HCT116 (cell line): ENCODE measurements at regions not wholly inside any gene's neighbourhood (a gene's known extent, or its start where the extent isn't known, plus 50 kb on each side); places are given as distances from the start of the nearest gene placed in this dataset.
A peak's percentile ranks its signal among the peaks of the same experiment; 100 is the strongest.

Experiments
- ATAC-seq: fragments of 200-7000 bp; cut with Tn5 transposase; 2 replicates; pipeline ENCODE4 v1.9.1; 2020; ENCODE audit warnings: mild to moderate bottlenecking, moderate library complexity
- BruUV-seq: library from RNA; stranded (reverse); fragments of 400-500 nt; replicated peaks from 2 replicates; lab custom pipeline; 2021; lab: Mats Ljungman, UMichigan
- CTCF ChIA-PET: fragments of 300-600 bp; sonication (Branson Sonifier 250); formaldehyde crosslinking; loops from one replicate; lab custom pipeline; 2021; ENCODE audit warnings: antibody characterized with exemption; lab: Charles Lee
- POLR2A ChIA-PET: fragments of 300-600, 350-600 bp; sonication (Branson Sonifier 250); formaldehyde crosslinking; loops from one replicate; lab custom pipeline; 2021; ENCODE audit warnings: antibody characterized with exemption; lab: Charles Lee
- RAD21 ChIA-PET, 2 experiments: fragments of 300-600 bp; sonication (Branson Sonifier 250); formaldehyde crosslinking; loops; one replicate each; lab custom pipeline; 2023; ENCODE audit warnings: low total read pairs in 2 of 2; ENCODE audit not compliant: uncharacterized antibody in 2 of 2, unreplicated experiment in 2 of 2, low non-redundant PET in 1 of 2; lab: Charles Lee
- DNase-seq: peaks from one replicate; pipeline ENCODE4 v3.0.0-alpha.2; 2010; ENCODE audit warnings: low read depth, low spot score
- H2AFZ ChIP-seq: fragments of 200-600 bp; shearing (Covaris generic), sonication (generic); 2 replicates; pipeline ENCODE4 v1.6.1; 2017; ENCODE audit warnings: low read depth, mixed run types, mixed read lengths, antibody characterized with exemption, low read length; ENCODE audit not compliant: poor library complexity, severe bottlenecking
- H3K27ac ChIP-seq: 2 replicates; pipeline ENCODE4 v1.5.1; 2012; ENCODE audit warnings: low read depth, low read length
- H3K27me3 ChIP-seq: fragments of 200-600 bp; sonication (generic); 2 replicates; pipeline ENCODE4 v1.6.1; 2016; ENCODE audit warnings: mixed run types, low read length, mixed read lengths; ENCODE audit not compliant: insufficient read depth
- H3K36me3 ChIP-seq, 2 experiments: fragments of 200-500 bp in 1 of 2; fragments of 200-600 bp in 1 of 2; sonication (Bioruptor generic) in 1 of 2; sonication (generic) in 1 of 2; 2 replicates each; pipeline versions ENCODE4 v1.5.1 to v1.6.1; 2014 to 2016; ENCODE audit warnings: low read length in 2 of 2, inconsistent platforms in 1 of 2, mixed read lengths in 1 of 2, mixed run types in 1 of 2; ENCODE audit not compliant: insufficient read depth in 2 of 2, control insufficient read depth in 1 of 2
- H3K4me1 ChIP-seq, 2 experiments: fragments of 200-600 bp in 1 of 2; sonication (generic) in 1 of 2; 2 replicates each; pipeline versions ENCODE4 v1.5.1 to v1.6.1; 2012 to 2017; ENCODE audit warnings: low read length in 2 of 2, inconsistent platforms in 1 of 2, mild to moderate bottlenecking in 1 of 2, mixed read lengths in 1 of 2, mixed run types in 1 of 2, moderate library complexity in 1 of 2; ENCODE audit not compliant: insufficient read depth in 2 of 2, control insufficient read depth in 1 of 2
- H3K4me2 ChIP-seq: fragments of 200-600 bp; sonication (generic); 2 replicates; pipeline ENCODE4 v1.6.1; 2017; ENCODE audit warnings: mixed run types, low read length, mixed read lengths
- H3K4me3 ChIP-seq, 2 experiments: fragments of 200-600 bp in 1 of 2; sonication (generic) in 1 of 2; replicated peaks in 1 of 2; 2 replicates each; pipeline ENCODE4 v1.5.1; 2011 to 2016; ENCODE audit warnings: low read length in 2 of 2, control low read depth in 1 of 2, low read depth in 1 of 2, mild to moderate bottlenecking in 1 of 2, mixed read lengths in 1 of 2, mixed run types in 1 of 2
- H3K79me2 ChIP-seq: fragments of 200-600 bp; sonication (generic); 2 replicates; pipeline ENCODE4 v1.6.1; 2017; ENCODE audit warnings: mild to moderate bottlenecking, mixed run types, low read length, moderate library complexity, mixed read lengths; ENCODE audit not compliant: insufficient read depth
- H3K9ac ChIP-seq: fragments of 200-600 bp; sonication (generic); 2 replicates; pipeline ENCODE4 v1.6.1; 2016; ENCODE audit warnings: low read length, mixed read lengths
- H3K9me2 ChIP-seq: fragments of 200-600 bp; sonication (generic), shearing (Covaris generic); 2 replicates; pipeline ENCODE4 v1.6.1; 2017; ENCODE audit warnings: mixed run types, mild to moderate bottlenecking, moderate library complexity; ENCODE audit not compliant: insufficient read depth
- H3K9me3 ChIP-seq, 2 experiments: fragments of 200-500 bp in 1 of 2; fragments of 200-600 bp in 1 of 2; sonication (Bioruptor generic) in 1 of 2; sonication (generic) in 1 of 2; 2 replicates each; pipeline ENCODE4 v1.6.1; 2014 to 2017; ENCODE audit warnings: low read length in 2 of 2, mixed read lengths in 2 of 2, inconsistent platforms in 1 of 2, low read depth in 1 of 2, mild to moderate bottlenecking in 1 of 2, mixed run types in 1 of 2, moderate library complexity in 1 of 2; ENCODE audit not compliant: control insufficient read depth in 1 of 2, insufficient read depth in 1 of 2
- H4K20me1 ChIP-seq: fragments of 200-600 bp; sonication (generic), shearing (Covaris generic); 2 replicates; pipeline ENCODE4 v1.6.1; 2017; ENCODE audit warnings: mixed run types, mild to moderate bottlenecking, moderate library complexity; ENCODE audit not compliant: insufficient read depth
- CBX3 ChIP-seq: IDR thresholded peaks from 2 replicates; pipeline ENCODE4 v1.6.1; 2012; ENCODE audit warnings: low read depth
- CTCF ChIP-seq, 3 experiments: fragments of 200-600 bp in 1 of 3; sonication (generic) in 1 of 3; IDR thresholded peaks in 2 of 3; conservative IDR thresholded peaks in 1 of 3; 2 replicates each; pipeline ENCODE4 v1.5.1; 2012 to 2017; ENCODE audit warnings: low read depth in 2 of 3, low read length in 2 of 3, antibody characterized with exemption in 1 of 3, borderline replicate concordance in 1 of 3, control low read depth in 1 of 3, mild to moderate bottlenecking in 1 of 3, mixed read lengths in 1 of 3, mixed run types in 1 of 3, moderate library complexity in 1 of 3; ENCODE audit not compliant: insufficient read depth in 1 of 3
- POLR2A ChIP-seq: IDR thresholded peaks from 2 replicates; pipeline ENCODE4 v1.7.0; 2011; ENCODE audit warnings: borderline replicate concordance; ENCODE audit not compliant: insufficient read depth, insufficient read length; ENCODE audit errors: extremely low read depth
- ZFX ChIP-seq: fragments of 450-650 bp; IDR thresholded peaks from 2 replicates; pipeline ENCODE4 v1.6.1; 2017
- ZNF274 ChIP-seq: fragments of 200-500 bp; sonication (Bioruptor generic); IDR thresholded peaks from 2 replicates; pipeline ENCODE4 v1.6.1; 2014; ENCODE audit warnings: mild to moderate bottlenecking, low read depth, low read length, inconsistent platforms
- intact Hi-C: fragments of 100-400 bp; cut with micrococcal nuclease; formaldehyde crosslinking; loops from 2 replicates; pipeline ENCODE4 v1.10.0; 2022

DNA sequence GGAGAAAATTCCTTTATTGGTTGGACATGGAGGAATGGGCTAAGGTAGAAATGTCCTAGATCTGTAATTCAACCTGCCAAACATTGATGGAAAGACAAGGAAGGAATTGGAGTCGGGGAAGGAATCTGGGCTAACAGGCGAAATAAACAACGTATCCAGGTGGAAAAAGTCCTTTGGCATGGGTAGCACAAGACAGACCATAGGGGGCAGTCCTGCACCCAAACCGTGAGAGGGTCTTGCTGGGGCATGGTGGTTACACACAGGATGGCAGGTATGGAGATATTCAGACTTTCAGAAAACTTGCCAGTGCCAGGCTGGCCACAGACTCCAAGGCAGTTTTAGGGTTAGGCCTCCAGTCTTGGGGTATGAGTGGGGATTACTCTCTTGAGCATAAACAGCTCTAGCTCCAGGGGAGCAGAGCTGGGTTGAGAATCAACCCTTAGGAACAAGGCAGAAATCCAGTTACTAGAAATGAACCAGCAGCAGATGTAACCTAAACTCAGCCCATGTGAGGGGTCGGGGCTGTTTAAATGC, 188.6 kb upstream of the GDF10 start:
- Histone ChIP-seq H3K36me3 (no peaks in the 10 kb centered on the region), H3K4me3 (no peak overlapping the region), H3K9ac (no peak overlapping the region), H3K4me2 (no peak overlapping the region), H3K4me1 (no peaks in the 10 kb centered on the region), H4K20me1 (no peaks in the 10 kb centered on the region), H3K79me2 (no peaks in the 10 kb centered on the region), H3K27me3 (no peaks in the 10 kb centered on the region), H2AFZ (no peak overlapping the region), H3K27ac (no peak overlapping the region), H3K9me2 (no peaks in the 10 kb centered on the region), H3K9me3 (no peaks in the 10 kb centered on the region)
- BruUV-seq = no TSS peak
- intact Hi-C loops = no loop called here
- POLR2A ChIA-PET = no interaction called here
- CTCF ChIA-PET = no interaction called here
- RAD21 ChIA-PET = no interaction called here
- DNase-seq (no peak), ATAC-seq (peak; percentile 53)
- TF ChIP-seq POLR2A = no peak
- TF ChIP-seq CTCF (IDR thresholded peaks at IDR 0.05 in 2 of 3, conservative IDR thresholded peaks at IDR 0.05 in 1 of 3; ENCODE audit: borderline replicate concordance in 1 of 3, insufficient read depth in 1 of 3, low read depth in 2 of 3, low read length in 2 of 3) = 0 out of 6 replicates have a peak, but pooled peaks of 1 of the 3 experiments have one; percentile 6
- no peak for TF ChIP-seq ZNF274
- TF ChIP-seq CBX3 = no peak

DNA sequence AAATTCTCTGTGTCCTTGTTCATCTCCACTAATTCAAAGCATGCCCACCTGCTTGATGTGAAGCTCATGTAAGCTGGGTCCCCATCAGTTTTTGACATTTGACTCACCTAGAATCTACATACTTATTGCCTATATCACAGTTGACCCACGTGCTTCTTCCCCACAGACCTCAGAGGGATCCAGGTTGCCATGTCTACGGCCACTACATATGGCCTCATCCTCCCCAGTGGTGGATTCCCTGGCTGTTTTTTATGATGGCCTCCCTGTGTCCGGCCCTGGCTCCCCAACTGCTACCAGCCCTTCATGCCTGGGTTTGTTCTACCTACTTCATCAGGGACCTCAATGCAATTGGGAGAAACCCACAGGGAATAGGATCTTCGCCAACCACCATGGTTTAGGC, 187.4 kb upstream of the GDF10 start:
- RAD21 ChIA-PET = no interaction called here
- intact Hi-C loops = no loop called here

More for the DNA sequence above, 187.4 kb upstream of the GDF10 start:
- H3K27ac ChIP-seq = no peak overlapping the region
- BruUV-seq = no TSS peak
- H3K4me1 ChIP-seq = no peaks in the 10 kb centered on the region
- no peaks in the 10 kb centered on the region for H3K9me2 ChIP-seq
- no peaks in the 10 kb centered on the region for H3K79me2 ChIP-seq
- no peaks in the 10 kb centered on the region for H3K9me3 ChIP-seq
- H3K4me3 ChIP-seq = no peak overlapping the region
- no peak overlapping the region for H3K4me2 ChIP-seq
- TF ChIP-seq ZFX = no peak
- no peaks in the 10 kb centered on the region for H4K20me1 ChIP-seq
- ChIA-PET POLR2A (no interaction called here), CTCF (no interaction called here)
- H2AFZ ChIP-seq = no peak overlapping the region
- ATAC-seq = no peak
- H3K36me3 ChIP-seq = no peaks in the 10 kb centered on the region
- DNase-seq = no peak
- no peaks in the 10 kb centered on the region for H3K27me3 ChIP-seq
- no peak overlapping the region for H3K9ac ChIP-seq
